OCI-LY1 (cell line): ENCODE measurements at regions not wholly inside any gene's neighbourhood (a gene's known extent, or its start where the extent isn't known, plus 50 kb on each side); places are given as distances from the start of the nearest gene placed in this dataset.

Experiments
- EZH2 ChIP-seq: fragments of 200-600 bp; sonication (generic), shearing (Covaris generic); IDR thresholded peaks from 2 replicates; pipeline ENCODE4 v1.8.0; 2017; ENCODE audit warnings: borderline replicate concordance, mixed run types, mild to moderate bottlenecking, antibody characterized with exemption, low read length, moderate library complexity, mixed read lengths
- TF ChIP-seq, protein P1 (sequence below): fragments of 200-600 bp; sonication (generic), shearing (Covaris generic); IDR thresholded peaks from 2 replicates; pipeline ENCODE4 v1.5.1; 2017; ENCODE audit warnings: mild to moderate bottlenecking, antibody characterized with exemption, low read length, moderate library complexity, mixed read lengths

DNA sequence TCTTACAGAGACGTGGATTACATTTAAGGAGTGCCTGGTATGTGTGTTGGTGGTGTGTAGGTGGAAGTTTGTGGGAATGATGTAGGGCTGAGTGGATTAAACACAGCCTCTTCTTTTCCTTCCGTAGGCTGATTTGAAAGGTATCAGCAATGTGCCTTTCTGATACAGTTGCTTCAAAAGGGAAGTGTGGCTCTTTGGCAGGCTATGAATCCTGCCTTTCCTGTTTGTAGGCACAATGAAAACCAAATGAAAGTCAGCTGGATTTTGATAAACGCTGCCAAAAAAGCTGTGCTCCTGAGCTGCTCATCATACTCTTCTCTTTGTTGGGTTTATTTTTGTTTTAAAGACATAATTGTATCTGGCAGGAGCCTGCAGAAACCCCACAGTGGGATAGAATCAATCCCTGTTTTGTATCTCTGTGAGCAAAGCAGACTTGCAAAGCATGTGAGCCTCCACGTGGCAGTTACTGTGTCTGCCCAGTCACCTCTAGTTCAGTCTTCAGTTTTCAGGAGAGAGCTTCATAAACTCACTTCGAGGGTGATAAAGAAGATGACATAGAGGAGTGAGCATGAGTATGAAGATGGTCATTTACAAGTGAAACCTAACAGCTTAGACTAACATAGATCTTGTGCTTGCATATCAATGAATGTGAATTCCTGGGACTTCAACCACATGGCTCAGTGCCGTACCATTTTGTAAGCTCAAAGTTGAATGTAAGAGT is 655.7 kb upstream of the KIRREL3 start:
- TF ChIP-seq, protein P1, sequence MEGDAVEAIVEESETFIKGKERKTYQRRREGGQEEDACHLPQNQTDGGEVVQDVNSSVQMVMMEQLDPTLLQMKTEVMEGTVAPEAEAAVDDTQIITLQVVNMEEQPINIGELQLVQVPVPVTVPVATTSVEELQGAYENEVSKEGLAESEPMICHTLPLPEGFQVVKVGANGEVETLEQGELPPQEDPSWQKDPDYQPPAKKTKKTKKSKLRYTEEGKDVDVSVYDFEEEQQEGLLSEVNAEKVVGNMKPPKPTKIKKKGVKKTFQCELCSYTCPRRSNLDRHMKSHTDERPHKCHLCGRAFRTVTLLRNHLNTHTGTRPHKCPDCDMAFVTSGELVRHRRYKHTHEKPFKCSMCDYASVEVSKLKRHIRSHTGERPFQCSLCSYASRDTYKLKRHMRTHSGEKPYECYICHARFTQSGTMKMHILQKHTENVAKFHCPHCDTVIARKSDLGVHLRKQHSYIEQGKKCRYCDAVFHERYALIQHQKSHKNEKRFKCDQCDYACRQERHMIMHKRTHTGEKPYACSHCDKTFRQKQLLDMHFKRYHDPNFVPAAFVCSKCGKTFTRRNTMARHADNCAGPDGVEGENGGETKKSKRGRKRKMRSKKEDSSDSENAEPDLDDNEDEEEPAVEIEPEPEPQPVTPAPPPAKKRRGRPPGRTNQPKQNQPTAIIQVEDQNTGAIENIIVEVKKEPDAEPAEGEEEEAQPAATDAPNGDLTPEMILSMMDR, result no peak
- no peak for TF ChIP-seq EZH2
